ENCODE measurements at regions not wholly inside any gene's neighbourhood (a gene's known extent, or its start where the extent isn't known, plus 50 kb on each side); places are given as distances from the start of the nearest gene placed in this dataset.

GRCh38 chr10:111161109-111161874, 84.5 kb downstream of the ADRA2A start:
- WGBS = 63% methylated on average over 7 of the region's 7 CpGs

DNA sequence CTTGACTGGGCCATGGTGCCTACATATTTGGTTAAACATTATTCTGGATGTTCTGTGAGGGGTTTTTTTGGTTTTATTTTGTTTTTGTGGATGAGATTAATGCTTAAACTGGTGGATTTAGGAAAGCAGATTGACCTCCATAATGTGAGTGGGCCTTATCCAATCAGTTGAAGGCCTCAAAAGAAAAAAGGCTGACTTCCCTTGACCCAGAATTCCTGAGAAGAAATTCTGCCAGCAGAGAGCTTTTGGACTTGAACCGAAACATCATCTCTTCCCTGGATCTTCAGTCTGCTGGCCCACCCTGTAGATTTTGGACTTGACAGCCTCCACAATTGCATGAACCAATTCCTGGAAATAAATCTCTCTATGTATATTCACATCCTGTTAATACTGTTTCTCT, 94.4 kb downstream of the ADRA2A start:
- peaks cover 3% of the 10 kb centered on the region for H3K4me1 ChIP-seq (ENCODE audit: insufficient read depth)
- no peak overlapping the region for H3K27ac ChIP-seq (ENCODE audit: low read depth)
- no peak overlapping the region for H3K4me3 ChIP-seq (ENCODE audit: low read depth, low read length)
- 75% methylated on average over 1 of the region's 1 CpG for WGBS
- no peak for DNase-seq (ENCODE audit: extremely low spot score)
- no peaks in the 10 kb centered on the region for H3K36me3 ChIP-seq (ENCODE audit: insufficient read depth)

More at GRCh38 chr10:111161109-111161874, 84.5 kb downstream of the ADRA2A start:
- Histone ChIP-seq H3K36me3 (ENCODE audit: insufficient read depth) (no peaks in the 10 kb centered on the region), H3K27ac (ENCODE audit: low read depth) (no peak overlapping the region), H3K4me3 (ENCODE audit: low read depth, low read length) (no peak overlapping the region), H3K4me1 (ENCODE audit: insufficient read depth) (no peaks in the 10 kb centered on the region)
- DNase-seq (ENCODE audit: extremely low spot score) = no peak

DNA sequence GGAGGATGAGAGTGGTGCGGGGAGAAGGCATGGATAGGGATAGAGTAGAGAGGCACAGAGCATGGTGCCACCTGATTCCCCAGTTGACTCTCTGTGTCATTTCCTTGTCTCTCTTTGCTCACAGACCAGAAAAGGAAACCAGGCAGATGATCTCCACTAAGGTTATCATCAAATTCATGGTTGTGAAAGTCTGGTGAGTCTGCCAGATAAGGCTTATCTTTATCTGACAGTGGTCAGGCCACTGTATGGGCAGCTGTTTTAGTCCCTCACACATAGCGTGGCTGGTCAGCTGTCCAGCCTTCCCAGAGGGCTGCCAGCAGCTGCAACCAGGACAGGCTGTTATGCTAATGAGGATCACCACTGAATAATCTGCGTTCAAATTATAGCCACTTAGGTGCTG, 99.0 kb downstream of the ADRA2A start:
- no peak for DNase-seq (ENCODE audit: extremely low spot score)
- H3K27ac ChIP-seq (ENCODE audit: low read depth) = no peak overlapping the region
- peaks cover 3% of the 10 kb centered on the region for H3K4me1 ChIP-seq (ENCODE audit: insufficient read depth)
- H3K36me3 ChIP-seq (ENCODE audit: insufficient read depth) = no peaks in the 10 kb centered on the region
- H3K4me3 ChIP-seq (ENCODE audit: low read depth, low read length) = no peak overlapping the region
- 52% methylated on average over 3 of the region's 3 CpGs for WGBS

DNA sequence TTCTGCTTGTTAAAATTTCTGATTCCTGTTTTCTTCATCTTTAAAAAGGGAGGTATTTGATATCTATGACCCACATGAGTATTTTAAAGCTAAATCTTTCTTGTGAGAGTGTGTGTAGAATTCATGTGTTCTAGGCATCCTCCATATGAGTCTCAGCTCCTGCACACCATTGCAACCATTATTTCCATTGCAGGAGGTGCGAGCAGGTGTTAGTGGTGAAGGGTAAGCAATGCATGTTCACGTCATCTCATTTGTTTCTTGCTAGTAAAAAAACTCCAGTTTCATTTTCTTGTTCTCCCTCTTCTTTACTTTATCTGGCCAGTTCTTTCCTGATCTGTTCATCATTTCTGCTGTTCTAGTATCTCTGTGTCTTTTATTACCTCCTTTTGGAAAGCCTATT, 100.5 kb downstream of the ADRA2A start:
- WGBS = 84% methylated on average over 2 of the region's 2 CpGs
- Histone ChIP-seq H3K27ac (ENCODE audit: low read depth) (no peak overlapping the region), H3K4me3 (ENCODE audit: low read depth, low read length) (no peak overlapping the region), H3K4me1 (ENCODE audit: insufficient read depth) (peaks cover 3% of the 10 kb centered on the region), H3K36me3 (ENCODE audit: insufficient read depth) (no peaks in the 10 kb centered on the region)
- no peak for DNase-seq (ENCODE audit: extremely low spot score)

DNA sequence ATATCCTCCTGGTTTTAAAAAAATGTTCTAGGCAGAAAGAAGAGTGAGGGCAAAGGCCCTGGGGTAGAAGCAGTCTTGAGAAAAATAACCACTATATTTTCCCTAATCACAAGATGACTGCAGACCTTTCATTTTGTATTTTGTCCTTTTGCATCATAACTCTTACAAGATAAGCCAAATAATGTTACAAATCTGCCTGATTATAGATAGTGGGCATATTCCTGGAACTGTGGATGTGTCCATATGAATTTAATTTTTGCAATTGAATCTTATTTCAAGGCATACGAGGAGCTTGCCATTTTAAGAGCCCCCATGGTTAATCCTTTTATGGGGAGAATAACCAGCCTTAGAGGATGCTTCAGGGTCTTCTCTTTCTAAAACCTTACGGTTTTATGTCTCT, 102.7 kb downstream of the ADRA2A start:
- Histone ChIP-seq H3K4me1 (ENCODE audit: insufficient read depth) (peaks cover 3% of the 10 kb centered on the region), H3K4me3 (ENCODE audit: low read depth, low read length) (no peak overlapping the region), H3K27ac (ENCODE audit: low read depth) (no peak overlapping the region), H3K36me3 (ENCODE audit: insufficient read depth) (no peaks in the 10 kb centered on the region)
- WGBS = 64% methylated on average over 2 of the region's 2 CpGs
- no peak for DNase-seq (ENCODE audit: extremely low spot score)

DNA sequence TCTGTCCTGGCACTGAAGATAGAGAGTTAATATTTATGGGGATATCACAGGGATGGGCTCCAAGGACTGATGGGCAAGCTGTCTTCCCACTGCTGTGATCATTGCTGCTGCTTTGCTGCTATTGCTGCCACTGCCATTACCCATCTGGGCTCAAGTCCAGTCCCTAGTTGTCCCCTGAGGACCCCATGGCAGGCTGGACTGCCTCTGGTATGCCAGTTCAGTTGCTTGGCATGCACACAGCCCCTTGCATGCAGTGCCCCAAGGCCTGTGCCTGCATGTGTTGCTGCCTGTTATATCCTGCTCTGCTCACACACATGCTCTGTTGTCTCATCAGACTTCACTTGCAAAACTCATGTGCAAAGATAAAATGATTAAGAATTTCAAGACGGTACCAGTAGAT, 109.5 kb downstream of the ADRA2A start:
- Histone ChIP-seq H3K36me3 (ENCODE audit: insufficient read depth) (no peaks in the 10 kb centered on the region), H3K4me3 (ENCODE audit: low read depth, low read length) (no peak overlapping the region), H3K27ac (ENCODE audit: low read depth) (no peak overlapping the region), H3K4me1 (ENCODE audit: insufficient read depth) (no peaks in the 10 kb centered on the region)
- no peak for DNase-seq (ENCODE audit: extremely low spot score)
- 61% methylated on average over 1 of the region's 1 CpG for WGBS

DNA sequence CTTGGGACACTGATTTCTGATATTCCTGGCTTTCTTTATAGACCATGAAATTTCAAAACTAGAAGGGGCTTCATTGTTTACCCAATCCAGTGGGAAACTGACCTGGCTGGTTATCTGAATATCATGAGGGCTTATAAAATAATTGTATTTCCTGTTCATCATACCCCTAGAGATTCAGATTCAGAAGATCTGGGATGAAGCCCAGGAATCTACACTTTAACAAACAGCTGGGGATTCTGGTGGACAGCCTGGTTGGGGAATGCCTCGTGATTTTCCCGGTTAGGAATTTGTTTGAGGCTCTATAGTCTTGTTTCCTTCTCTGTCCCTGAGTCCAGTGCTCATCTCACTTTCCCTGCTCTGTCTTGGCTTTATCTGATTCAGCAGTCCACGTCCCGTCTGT, 110.3 kb downstream of the ADRA2A start:
- no peak overlapping the region for H3K4me3 ChIP-seq (ENCODE audit: low read depth, low read length)
- no peak overlapping the region for H3K27ac ChIP-seq (ENCODE audit: low read depth)
- H3K36me3 ChIP-seq (ENCODE audit: insufficient read depth) = no peaks in the 10 kb centered on the region
- no peak for DNase-seq (ENCODE audit: extremely low spot score)
- WGBS = 30% methylated on average over 4 of the region's 4 CpGs
- no peaks in the 10 kb centered on the region for H3K4me1 ChIP-seq (ENCODE audit: insufficient read depth)

DNA sequence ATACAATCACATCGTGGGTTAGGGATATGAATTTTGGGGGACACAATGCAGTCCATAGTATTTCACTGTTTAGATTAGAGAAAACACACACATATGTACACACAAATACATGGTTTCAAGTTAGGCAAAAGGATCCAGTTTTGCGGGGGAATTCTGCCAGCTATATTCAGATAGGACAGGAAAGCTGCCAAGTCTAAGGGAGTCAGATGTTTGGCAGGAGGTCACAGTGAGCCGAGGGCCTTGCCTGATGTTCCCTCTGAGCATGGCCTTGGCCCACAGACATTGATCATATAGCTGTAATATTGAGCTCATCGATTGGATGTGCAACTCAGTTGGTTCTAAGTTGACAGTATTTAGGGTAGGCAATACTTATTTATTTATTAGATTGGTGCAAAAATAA, 122.8 kb downstream of the ADRA2A start:
- WGBS = 73% methylated on average over 4 of the region's 4 CpGs
- H3K4me1 ChIP-seq (ENCODE audit: insufficient read depth) = no peaks in the 10 kb centered on the region

DNA sequence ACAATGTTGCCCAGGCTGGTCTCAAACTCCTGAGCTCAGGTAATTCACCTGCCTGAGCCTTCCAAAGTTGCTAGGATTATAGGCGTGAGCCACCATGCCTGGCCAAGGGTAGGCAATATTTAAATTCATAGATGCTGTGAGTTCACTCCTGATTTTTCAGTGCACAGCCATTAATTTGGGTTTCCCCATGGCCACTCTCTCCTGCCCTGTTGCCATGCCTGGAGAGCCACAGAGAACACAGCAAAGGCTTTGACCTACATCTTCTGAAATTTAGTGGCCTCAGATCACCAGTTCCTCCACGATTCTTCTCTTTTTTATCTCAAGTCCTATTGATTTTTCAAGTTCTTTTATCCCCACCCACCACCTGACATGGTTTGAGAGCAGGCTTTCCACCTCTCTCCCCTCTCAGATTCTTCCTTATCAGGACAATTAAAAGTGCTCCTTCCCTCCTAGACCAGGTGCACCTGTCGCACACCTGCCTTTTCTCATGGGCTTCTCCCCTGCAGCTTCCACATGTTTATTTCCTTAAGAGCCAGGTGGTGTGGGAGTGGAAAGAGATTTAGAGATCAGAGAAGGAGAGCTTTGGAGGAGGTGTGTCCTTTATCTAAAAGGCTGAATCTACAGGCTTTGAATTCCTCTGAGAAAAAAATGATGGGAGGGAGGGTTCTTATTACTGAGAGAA, 123.8 kb downstream of the ADRA2A start:
- no peaks in the 10 kb centered on the region for H3K4me1 ChIP-seq (ENCODE audit: insufficient read depth)
- H3K4me3 ChIP-seq (ENCODE audit: low read depth, low read length) = no peak overlapping the region
- 78% methylated on average over 3 of the region's 3 CpGs for WGBS
- H3K36me3 ChIP-seq (ENCODE audit: insufficient read depth) = no peaks in the 10 kb centered on the region
- no peak for DNase-seq (ENCODE audit: extremely low spot score)
- no peak overlapping the region for H3K27ac ChIP-seq (ENCODE audit: low read depth)

More for the DNA sequence above, 122.8 kb downstream of the ADRA2A start:
- Histone ChIP-seq H3K27ac (ENCODE audit: low read depth) (no peak overlapping the region), H3K36me3 (ENCODE audit: insufficient read depth) (no peaks in the 10 kb centered on the region), H3K4me3 (ENCODE audit: low read depth, low read length) (no peak overlapping the region)
- no peak for DNase-seq (ENCODE audit: extremely low spot score)

GRCh38 chr10:111203615-111204014, 126.8 kb downstream of the ADRA2A start:
- no peak overlapping the region for H3K27ac ChIP-seq (ENCODE audit: low read depth)
- WGBS = 41% methylated on average over 2 of the region's 2 CpGs
- no peaks in the 10 kb centered on the region for H3K4me1 ChIP-seq (ENCODE audit: insufficient read depth)
- H3K4me3 ChIP-seq (ENCODE audit: low read depth, low read length) = no peak overlapping the region
- DNase-seq (ENCODE audit: extremely low spot score) = no peak
- H3K36me3 ChIP-seq (ENCODE audit: insufficient read depth) = no peaks in the 10 kb centered on the region

DNA sequence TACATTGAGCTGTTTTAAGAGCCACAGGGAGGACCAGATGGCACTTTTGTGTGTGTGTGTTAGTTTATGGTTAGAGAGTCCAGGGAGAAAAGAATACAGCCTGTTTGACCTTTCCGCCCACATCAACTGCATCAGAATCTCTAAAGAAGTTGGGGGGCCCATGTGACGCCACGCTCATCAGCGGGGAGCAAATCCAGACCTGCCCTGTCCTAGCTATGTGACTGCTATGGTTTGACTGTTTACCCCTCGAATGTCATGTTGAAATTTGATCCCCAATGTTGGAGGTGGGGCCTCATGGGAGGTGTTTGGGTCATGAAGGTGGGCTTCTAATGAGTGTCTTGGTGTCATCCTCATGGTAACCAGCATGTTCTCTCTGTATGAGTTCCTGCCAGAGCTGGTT, 128.0 kb downstream of the ADRA2A start:
- Histone ChIP-seq H3K4me1 (ENCODE audit: insufficient read depth) (no peaks in the 10 kb centered on the region), H3K36me3 (ENCODE audit: insufficient read depth) (no peaks in the 10 kb centered on the region), H3K27ac (ENCODE audit: low read depth) (no peak overlapping the region), H3K4me3 (ENCODE audit: low read depth, low read length) (no peak overlapping the region)
- WGBS = 46% methylated on average over 5 of the region's 5 CpGs
- no peak for DNase-seq (ENCODE audit: extremely low spot score)

DNA sequence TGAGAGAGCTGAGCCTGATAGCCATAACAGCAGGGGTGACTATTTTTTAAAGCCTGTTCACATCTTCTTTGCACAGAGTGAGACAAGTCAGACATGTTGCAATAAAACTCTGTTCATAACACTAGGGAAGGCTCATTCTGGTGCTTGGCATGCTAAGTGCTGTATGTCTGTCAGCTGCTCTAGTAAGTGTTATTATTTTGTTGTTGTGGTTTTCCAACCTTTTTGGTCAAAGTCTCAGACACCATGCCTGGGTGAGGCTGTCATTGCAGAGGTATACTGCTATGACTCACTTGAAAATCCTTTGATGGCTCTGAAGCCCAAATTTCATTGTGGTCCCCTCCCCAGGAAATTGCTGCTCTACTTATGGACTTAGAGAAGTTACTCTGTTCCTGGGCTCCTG, 129.7 kb downstream of the ADRA2A start:
- DNase-seq (ENCODE audit: extremely low spot score) = no peak
- H3K36me3 ChIP-seq (ENCODE audit: insufficient read depth) = no peaks in the 10 kb centered on the region
- no peak overlapping the region for H3K27ac ChIP-seq (ENCODE audit: low read depth)
- H3K4me3 ChIP-seq (ENCODE audit: low read depth, low read length) = no peak overlapping the region
- H3K4me1 ChIP-seq (ENCODE audit: insufficient read depth) = no peaks in the 10 kb centered on the region

DNA sequence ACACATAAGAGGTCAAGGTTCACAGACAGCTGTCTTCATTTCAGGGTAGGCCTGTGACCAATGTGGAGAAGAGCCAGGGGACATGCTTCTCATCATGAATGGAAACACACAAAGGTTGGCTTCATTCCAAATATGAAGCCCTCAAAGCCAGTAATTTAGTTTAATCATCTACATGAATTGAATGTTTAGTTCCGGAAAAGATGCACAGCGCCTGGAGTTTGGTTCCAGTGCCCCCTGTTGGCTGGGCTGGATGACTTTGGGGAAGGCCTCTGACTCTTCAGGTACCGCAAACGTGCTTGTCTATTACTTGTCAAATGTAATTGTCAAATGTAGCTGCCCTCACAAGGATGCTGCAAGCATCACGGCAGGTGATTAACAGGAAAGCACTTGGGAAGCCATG, 130.7 kb downstream of the ADRA2A start:
- DNase-seq (ENCODE audit: extremely low spot score) = no peak
- Histone ChIP-seq H3K27ac (ENCODE audit: low read depth) (no peak overlapping the region), H3K4me3 (ENCODE audit: low read depth, low read length) (no peak overlapping the region), H3K36me3 (ENCODE audit: insufficient read depth) (no peaks in the 10 kb centered on the region), H3K4me1 (ENCODE audit: insufficient read depth) (no peaks in the 10 kb centered on the region)
- WGBS = 65% methylated on average over 5 of the region's 5 CpGs

DNA sequence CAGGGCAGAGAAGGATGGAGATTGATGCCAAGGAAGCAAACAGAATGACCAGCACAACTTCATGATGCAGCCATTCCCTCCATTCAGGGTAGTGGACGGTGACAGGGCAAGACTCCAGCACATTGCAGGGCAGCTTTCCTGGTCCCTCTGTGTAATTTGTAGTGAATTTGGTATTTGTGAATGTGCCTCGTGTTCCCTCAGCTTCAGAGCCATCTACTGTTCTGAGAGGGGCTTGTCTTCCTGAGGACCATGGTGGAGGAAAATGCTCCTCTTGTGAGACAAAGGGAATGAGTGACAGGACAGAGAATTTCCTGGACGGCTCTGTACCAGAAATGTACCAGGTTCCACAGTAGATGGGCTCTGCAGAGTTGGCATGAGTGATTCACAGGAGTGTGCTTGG, 132.1 kb downstream of the ADRA2A start:
- no peak overlapping the region for H3K4me3 ChIP-seq (ENCODE audit: low read depth, low read length)
- no peaks in the 10 kb centered on the region for H3K36me3 ChIP-seq (ENCODE audit: insufficient read depth)
- no peak overlapping the region for H3K27ac ChIP-seq (ENCODE audit: low read depth)
- H3K4me1 ChIP-seq (ENCODE audit: insufficient read depth) = no peaks in the 10 kb centered on the region
- DNase-seq (ENCODE audit: extremely low spot score) = no peak
- 68% methylated on average over 3 of the region's 3 CpGs for WGBS
